Progenitor cell of endocrine pancreas (in vitro differentiated cells): ENCODE measurements at regions not wholly inside any gene's neighbourhood (a gene's known extent, or its start where the extent isn't known, plus 50 kb on each side); places are given as distances from the start of the nearest gene placed in this dataset.

ENCODE experiments used
- DNase-seq: peaks from one replicate; pipeline ENCODE4 v3.0.0; 2021; ENCODE audit warnings: low spot score; ENCODE audit not compliant: unreplicated experiment
- H3K27ac Mint-ChIP-seq: 2 replicates; pipeline ENCODE4 v1.8.0; 2021; ENCODE audit warnings: mild to moderate bottlenecking, moderate library complexity, mixed read lengths
- H3K27me3 Mint-ChIP-seq: 2 replicates; pipeline ENCODE4 v1.8.0; 2021; ENCODE audit warnings: mixed read lengths
- H3K36me3 Mint-ChIP-seq: 2 replicates; pipeline ENCODE4 v1.8.0; 2022; ENCODE audit warnings: mixed read lengths; ENCODE audit not compliant: insufficient read depth
- H3K4me1 Mint-ChIP-seq: 2 replicates; pipeline ENCODE4 v1.8.0; 2021; ENCODE audit warnings: low read depth, mixed read lengths
- H3K4me3 Mint-ChIP-seq: 2 replicates; pipeline ENCODE4 v1.8.0; 2021; ENCODE audit warnings: low read depth, mild to moderate bottlenecking, moderate library complexity, mixed read lengths
- H3K9me3 Mint-ChIP-seq: 2 replicates; pipeline ENCODE4 v1.8.0; 2021; ENCODE audit warnings: low read depth, mixed read lengths
- CTCF ChIP-seq: fragments of 200-600 bp; sonication (generic); IDR thresholded peaks from one replicate; pipeline ENCODE4 v1.5.0; 2021; ENCODE audit warnings: antibody characterized with exemption, mild to moderate bottlenecking; ENCODE audit not compliant: unreplicated experiment

DNA sequence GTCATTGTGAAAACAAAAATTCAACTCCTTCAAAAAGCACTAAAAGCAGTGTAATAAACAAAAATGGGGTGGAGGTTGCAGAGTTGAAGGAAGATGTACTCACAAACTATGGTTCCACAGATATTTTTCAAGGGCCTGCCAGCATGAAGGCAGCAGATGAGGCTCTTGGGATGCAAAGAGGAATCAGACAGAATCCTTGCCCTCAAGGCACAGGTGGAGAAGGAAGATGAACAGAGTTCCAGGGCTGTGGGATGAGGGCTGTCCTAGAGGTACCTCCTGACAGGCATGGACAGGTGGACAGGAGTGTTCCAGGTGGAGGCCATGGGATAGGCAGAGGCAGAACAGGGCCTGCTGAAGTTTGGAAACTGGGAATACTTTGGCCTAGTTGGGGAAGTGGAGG, 140.5 kb upstream of the ANKH start:
- no peak for TF ChIP-seq CTCF
- Mint-ChIP-seq H3K9me3 (no peaks in the 10 kb centered on the region), H3K4me3 (no peak overlapping the region), H3K36me3 (no peaks in the 10 kb centered on the region), H3K27ac (no peak overlapping the region), H3K27me3 (no peaks in the 10 kb centered on the region), H3K4me1 (peaks cover 7% of the 10 kb centered on the region)
- no peak for DNase-seq

DNA sequence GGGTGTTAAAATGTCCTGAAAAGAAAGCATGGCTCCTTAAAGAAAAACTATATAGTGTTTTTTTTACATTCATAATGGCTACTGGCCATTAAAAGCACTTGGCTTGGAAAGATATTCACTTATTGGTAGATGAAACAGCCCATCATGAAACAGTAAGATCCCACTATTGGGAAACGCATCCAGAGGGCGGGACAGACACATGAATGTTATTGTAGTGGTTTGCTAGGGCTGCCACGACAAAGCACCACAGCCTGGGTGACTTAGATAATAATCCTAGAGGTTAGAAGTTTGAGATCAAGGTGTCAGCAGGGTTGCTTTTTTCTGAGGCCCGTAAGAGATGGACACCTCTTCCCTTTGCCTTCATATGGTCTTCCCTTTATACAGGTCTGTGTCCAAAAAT, 139.4 kb upstream of the ANKH start:
- TF ChIP-seq CTCF: no peak
- H3K36me3 Mint-ChIP-seq: no peaks in the 10 kb centered on the region
- no peaks in the 10 kb centered on the region for H3K9me3 Mint-ChIP-seq
- no peak overlapping the region for H3K4me3 Mint-ChIP-seq
- H3K4me1 Mint-ChIP-seq: peaks cover 7% of the 10 kb centered on the region
- H3K27ac Mint-ChIP-seq: no peak overlapping the region
- peaks cover 8% of the 10 kb centered on the region for H3K27me3 Mint-ChIP-seq
- no peak for DNase-seq

DNA sequence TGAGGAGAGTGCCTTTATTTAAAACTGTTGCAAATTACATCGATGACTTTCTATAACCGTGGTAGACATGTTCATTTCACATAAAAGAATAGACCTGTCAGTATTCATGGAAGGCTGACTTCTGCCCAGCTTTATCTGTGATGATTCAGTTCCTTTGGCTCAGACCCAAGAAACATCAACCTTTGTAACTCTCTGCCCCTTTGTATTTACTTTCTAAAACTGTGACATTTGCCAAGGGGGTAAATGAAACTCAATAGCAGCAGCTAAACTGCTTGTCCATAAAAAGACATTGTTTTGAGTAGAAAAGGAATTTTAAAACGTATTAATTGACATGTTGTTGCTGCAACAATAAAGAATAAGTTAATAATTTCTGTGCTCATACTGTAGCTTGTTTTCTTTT, 137.8 kb upstream of the ANKH start:
- peaks cover 19% of the 10 kb centered on the region for H3K27me3 Mint-ChIP-seq
- H3K4me1 Mint-ChIP-seq: no peaks in the 10 kb centered on the region
- no peaks in the 10 kb centered on the region for H3K36me3 Mint-ChIP-seq
- no peak overlapping the region for H3K4me3 Mint-ChIP-seq
- no peak for TF ChIP-seq CTCF
- H3K9me3 Mint-ChIP-seq: no peaks in the 10 kb centered on the region
- no peak overlapping the region for H3K27ac Mint-ChIP-seq
- no peak for DNase-seq

DNA sequence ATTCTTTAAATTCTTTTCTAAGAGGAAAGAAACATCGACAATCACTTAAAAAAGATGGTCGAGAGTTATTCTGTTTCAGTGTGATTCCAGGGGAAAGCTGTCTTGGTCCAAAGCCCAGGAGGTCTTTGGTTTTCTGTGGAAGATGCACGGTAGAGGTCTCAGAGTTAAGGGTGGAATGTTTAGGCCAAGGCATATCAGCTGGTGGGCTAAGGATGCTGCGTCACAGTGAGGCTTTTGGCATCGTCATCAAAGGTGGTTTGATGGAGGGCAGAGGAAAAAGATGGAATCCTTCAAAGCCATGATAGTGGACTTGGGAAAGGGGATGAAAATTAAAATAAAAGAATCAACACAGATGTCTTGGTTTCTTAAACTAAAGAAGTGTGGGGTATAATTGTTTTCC, 137.3 kb upstream of the ANKH start:
- Mint-ChIP-seq H3K27ac (no peak overlapping the region), H3K4me1 (no peaks in the 10 kb centered on the region), H3K9me3 (no peaks in the 10 kb centered on the region), H3K4me3 (no peak overlapping the region), H3K27me3 (peaks cover 20% of the 10 kb centered on the region), H3K36me3 (no peaks in the 10 kb centered on the region)
- no peak for TF ChIP-seq CTCF
- DNase-seq: no peak

DNA sequence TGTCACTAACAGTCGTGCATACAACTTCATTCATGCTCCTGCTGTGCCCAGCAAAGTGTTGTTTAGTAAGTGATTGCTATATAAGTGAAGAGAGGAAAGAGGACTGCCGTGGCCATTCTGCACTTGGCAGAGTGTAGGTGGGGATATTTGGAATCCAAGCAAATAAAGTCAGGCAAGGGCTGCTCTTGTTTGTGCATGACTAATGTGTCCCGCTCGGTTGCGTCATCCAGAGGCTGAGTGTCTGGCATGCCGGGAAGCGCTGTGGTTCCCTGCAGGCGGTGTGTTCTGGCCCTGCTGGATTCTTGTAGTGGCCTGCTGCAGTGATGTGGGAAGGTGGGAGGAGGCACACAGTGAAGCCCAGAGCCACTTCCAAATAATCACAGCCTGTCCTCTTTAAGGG, 136.9 kb upstream of the ANKH start:
- Mint-ChIP-seq H3K9me3 (no peaks in the 10 kb centered on the region), H3K27ac (no peak overlapping the region), H3K27me3 (peaks cover 20% of the 10 kb centered on the region), H3K36me3 (no peaks in the 10 kb centered on the region), H3K4me1 (no peaks in the 10 kb centered on the region), H3K4me3 (no peak overlapping the region)
- DNase-seq: no peak
- no peak for TF ChIP-seq CTCF
